ENCODE measurements at regions not wholly inside any gene's neighbourhood (a gene's known extent, or its start where the extent isn't known, plus 50 kb on each side); places are given as distances from the start of the nearest gene placed in this dataset.
"Not testable (repeated sequence)": the region's sequence is repeated elsewhere in the genome, so short reads cannot be mapped to it uniquely, and the experiment has no call there.

GRCh38 chr12:46617167-46617566, 208.6 kb downstream of the SLC38A4 start:
- DNase-seq = no peak

GRCh38 chr12:46610754-46611153, 215.0 kb downstream of the SLC38A4 start:
- no peak for DNase-seq

- DNase-seq = no peak
These were observed 216.1 kb downstream of the SLC38A4 start for GRCh38 chr12:46609674-46610073.

- DNase-seq = peak; percentile 13
These were observed 216.5 kb downstream of the SLC38A4 start for GRCh38 chr12:46609273-46609623.

GRCh38 chr12:46608431-46609272, 217.1 kb downstream of the SLC38A4 start:
- no peak for DNase-seq

GRCh38 chr12:46604684-46605083, 221.1 kb downstream of the SLC38A4 start:
- DNase-seq = no peak

GRCh38 chr12:46603776-46604456, 221.9 kb downstream of the SLC38A4 start:
- DNase-seq = no peak

GRCh38 chr12:46602474-46602873, 223.3 kb downstream of the SLC38A4 start:
- DNase-seq = no peak

- no peak for DNase-seq
These were observed 218.6 kb upstream of the SLC38A2 start for GRCh38 chr12:46590991-46591703.

- no peak for DNase-seq
These were observed 213.5 kb upstream of the SLC38A2 start for GRCh38 chr12:46585854-46586621.

GRCh38 chr12:46584098-46584497, 211.5 kb upstream of the SLC38A2 start:
- not testable (repeated sequence) for DNase-seq

GRCh38 chr12:46581990-46582389, 209.4 kb upstream of the SLC38A2 start:
- DNase-seq = not testable (repeated sequence)

- DNase-seq = no peak
These were observed 207.9 kb upstream of the SLC38A2 start for GRCh38 chr12:46580445-46580844.

GRCh38 chr12:46579474-46579873, 206.9 kb upstream of the SLC38A2 start:
- no peak for DNase-seq

- DNase-seq = no peak
These were observed 205.8 kb upstream of the SLC38A2 start for GRCh38 chr12:46578190-46578982.

GRCh38 chr12:46577063-46577776, 204.6 kb upstream of the SLC38A2 start:
- no peak for DNase-seq

GRCh38 chr12:46574847-46575246, 202.3 kb upstream of the SLC38A2 start:
- no peak for DNase-seq

GRCh38 chr12:46573347-46573658, 200.7 kb upstream of the SLC38A2 start:
- no peak for DNase-seq

- no peak for DNase-seq
These were observed 200.2 kb upstream of the SLC38A2 start for GRCh38 chr12:46572644-46573346.

GRCh38 chr12:46571608-46572007, 199.0 kb upstream of the SLC38A2 start:
- no peak for DNase-seq
